ENCODE measurements at regions not wholly inside any gene's neighbourhood (a gene's known extent, or its start where the extent isn't known, plus 50 kb on each side); places are given as distances from the start of the nearest gene placed in this dataset.

DNA sequence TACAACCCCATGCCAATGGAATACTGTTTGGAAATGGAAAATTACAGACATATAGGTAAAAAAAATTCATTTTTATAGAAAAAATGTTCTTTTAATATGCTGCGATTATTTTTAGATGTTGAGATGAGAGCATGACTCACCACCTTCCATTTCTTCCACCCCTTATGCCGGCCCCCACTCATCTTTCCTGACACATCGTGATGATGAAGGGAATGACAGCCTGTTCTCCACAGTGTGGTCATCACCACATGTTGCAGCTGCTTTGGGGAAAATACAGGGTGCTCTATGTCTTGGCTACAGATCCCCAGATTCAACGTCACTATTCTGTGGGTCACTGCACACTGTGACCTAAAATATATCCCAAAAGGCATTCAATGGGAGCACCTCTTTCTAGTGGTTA is 916.2 kb downstream of the METTL15 start:
- DNase-seq = no peak

DNA sequence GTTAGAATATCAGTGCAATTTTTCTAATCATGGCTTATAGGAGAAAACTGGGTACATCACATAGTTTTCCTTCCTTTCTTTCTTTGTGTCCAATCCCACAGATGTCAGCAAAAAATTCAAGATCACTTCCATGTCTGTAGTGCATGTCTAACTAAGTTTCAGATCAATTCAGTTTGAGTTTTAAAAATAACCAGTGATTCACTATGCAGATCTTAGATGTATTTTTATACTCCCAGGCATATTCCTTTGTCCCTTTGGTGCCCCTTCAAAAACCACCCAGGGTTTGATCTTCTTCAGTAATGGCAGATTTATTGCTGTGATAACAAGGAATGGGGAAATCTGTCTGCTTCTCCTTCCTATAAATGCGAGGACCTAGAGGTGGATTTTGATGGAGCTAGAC is 915.6 kb downstream of the METTL15 start:
- DNase-seq = no peak

- DNase-seq = no peak
These were observed 914.5 kb downstream of the METTL15 start for GRCh38 chr11:29022676-29023075.

- DNase-seq = no peak
These were observed 911.9 kb downstream of the METTL15 start for GRCh38 chr11:29019960-29020683.

GRCh38 chr11:29018631-29019030 is 910.4 kb downstream of the METTL15 start:
- no peak for DNase-seq

- DNase-seq = no peak
These were observed 909.8 kb downstream of the METTL15 start for GRCh38 chr11:29017941-29018340.

GRCh38 chr11:29012507-29012906 is 904.3 kb downstream of the METTL15 start:
- no peak for DNase-seq

- no peak for DNase-seq
These were observed 901.2 kb downstream of the METTL15 start for GRCh38 chr11:29009426-29009825.

GRCh38 chr11:29008481-29008880 is 900.3 kb downstream of the METTL15 start:
- DNase-seq = no peak

DNA sequence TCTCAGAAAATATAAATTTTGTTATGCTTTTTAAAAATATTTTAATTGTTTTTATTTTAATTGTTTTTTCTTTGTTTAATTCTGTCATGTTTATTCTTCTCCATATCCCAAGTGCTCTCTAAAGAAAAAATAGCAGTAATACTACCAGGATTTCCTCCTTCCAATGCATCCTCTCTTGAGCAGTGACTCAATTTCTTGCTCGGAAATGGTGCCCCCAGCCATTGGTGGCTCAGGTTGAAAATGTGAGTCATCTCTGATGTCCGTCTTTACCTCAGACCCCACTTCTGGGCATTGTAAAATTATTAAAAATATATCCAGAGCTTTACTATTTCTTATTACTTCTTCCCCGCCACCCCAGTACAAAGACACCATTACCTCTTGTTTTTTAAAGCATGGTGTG is 898.5 kb downstream of the METTL15 start:
- DNase-seq = no peak

- no peak for DNase-seq
These were observed 897.3 kb downstream of the METTL15 start for GRCh38 chr11:29005401-29005980.

- DNase-seq = no peak
These were observed 894.6 kb downstream of the METTL15 start for GRCh38 chr11:29002816-29003215.

DNA sequence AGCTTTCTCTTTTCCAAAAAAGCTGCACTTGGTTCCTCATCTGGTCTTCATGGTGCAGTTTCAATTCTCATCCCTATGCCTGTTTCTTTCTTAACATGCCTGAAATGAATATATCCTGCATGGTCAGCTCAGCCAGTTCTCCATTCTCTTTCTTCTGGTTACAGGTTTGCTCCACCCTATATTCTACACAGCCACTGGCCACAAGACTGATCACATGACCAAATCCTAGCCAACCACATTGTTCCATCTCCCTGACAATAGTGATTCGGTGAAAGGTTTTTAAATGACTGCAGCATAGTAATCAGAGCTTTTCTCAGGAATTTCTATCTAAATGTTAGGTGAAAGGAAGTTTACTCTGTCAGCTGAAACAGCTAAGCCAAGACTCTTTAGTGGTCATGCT is 891.4 kb downstream of the METTL15 start:
- no peak for DNase-seq

DNA sequence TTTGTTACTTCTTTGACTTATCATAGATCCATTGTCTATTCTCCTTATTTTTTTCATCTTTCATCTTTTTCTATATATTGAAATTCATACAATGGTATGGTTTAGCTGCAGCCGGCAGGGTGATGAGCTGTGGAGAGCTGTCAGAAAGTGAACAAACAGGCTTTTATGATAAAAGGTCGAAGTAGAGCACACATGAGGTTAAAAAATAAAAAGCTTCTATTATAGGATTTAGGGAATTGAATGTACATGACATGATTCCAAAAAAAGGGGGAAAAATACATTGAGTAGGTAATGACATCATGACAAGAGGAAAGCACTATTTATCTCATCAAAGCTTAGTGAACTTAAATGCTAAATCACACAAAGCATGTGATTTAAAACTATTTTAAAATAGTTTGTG is 884.8 kb downstream of the METTL15 start:
- no peak for DNase-seq

DNA sequence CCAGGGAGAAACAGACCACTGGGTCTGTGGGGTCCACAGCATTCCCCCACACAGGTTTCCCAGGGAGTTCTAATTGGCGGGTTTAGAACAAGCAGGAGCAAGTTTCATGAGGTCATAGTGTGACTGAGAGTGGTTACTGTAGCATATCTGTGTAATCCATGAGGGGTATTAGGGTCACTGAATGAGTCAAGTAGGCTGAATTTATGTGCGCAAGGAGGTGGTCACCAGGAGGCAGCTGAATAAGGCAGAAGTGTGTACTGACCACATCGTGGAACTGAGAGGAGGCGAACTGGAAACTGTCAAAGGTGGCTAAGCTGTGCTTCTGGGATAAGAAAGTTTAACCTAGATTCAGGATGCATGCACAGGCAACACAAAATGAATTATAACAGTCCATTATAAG is 876.0 kb downstream of the METTL15 start:
- no peak for DNase-seq

GRCh38 chr11:28983780-28984179 is 875.6 kb downstream of the METTL15 start:
- no peak for DNase-seq

DNA sequence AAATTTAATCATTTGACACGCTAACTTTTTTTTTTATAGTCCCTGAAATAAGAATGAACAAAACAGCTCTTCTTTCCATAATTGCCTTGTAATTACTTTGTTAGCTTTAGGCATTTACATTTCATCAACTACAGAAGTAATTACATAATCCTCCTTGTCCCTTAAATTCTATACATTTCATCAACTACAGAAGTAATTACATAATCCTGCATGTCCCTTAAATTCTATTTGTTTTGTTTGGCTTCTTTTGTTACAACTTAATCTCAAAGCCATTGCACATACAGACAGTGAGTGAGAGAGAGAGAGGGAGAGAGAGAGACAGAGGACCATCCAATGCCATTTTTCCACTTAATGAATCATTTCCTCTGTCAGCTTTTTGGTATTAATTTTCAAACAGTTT is 873.2 kb downstream of the METTL15 start:
- DNase-seq = no peak

GRCh38 chr11:28976801-28977145 is 868.6 kb downstream of the METTL15 start:
- no peak for DNase-seq

- DNase-seq = no peak
These were observed 868.0 kb downstream of the METTL15 start for GRCh38 chr11:28976012-28976800.

DNA sequence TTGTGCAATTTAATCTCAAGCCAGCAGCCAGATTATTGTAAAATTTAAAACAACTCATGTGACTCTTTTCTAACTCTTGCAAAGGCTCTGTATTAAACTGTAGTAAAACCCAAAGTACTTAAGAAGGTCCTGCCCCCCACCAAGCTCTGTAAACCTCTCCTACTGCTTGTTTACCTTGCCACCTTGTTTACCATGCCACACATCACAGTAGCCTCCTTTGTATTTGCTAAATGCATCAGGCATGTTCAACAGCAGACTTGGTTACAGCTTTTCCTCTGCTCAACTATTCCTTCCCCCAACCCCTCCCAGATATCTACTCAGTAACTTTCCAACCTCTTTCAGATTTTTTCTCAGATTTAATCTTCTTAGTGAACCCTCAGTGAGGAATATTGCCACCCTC is 861.6 kb downstream of the METTL15 start:
- no peak for DNase-seq

GRCh38 chr11:28966951-28967350 is 858.8 kb downstream of the METTL15 start:
- DNase-seq = no peak

DNA sequence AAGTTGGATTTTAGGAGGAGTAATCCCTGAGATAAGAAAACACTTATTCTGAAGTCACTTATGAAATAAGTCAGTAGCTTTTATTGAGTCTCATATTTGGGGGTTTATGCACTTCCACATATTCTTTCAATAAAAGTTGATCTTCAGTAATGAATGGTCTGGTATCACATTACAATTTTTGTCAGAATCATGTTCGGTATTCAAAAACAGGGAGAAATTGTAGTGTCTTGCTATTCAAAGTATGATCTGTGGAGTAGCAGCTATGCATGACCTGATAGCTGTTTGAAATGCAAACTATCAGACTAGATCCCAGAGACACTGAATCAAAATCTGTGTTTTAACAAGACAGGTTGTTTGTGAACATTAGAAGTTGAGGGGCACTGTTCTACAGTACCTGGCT is 857.6 kb downstream of the METTL15 start:
- DNase-seq = no peak

- no peak for DNase-seq
These were observed 856.6 kb downstream of the METTL15 start for GRCh38 chr11:28964811-28965210.

- no peak for DNase-seq
These were observed 855.0 kb downstream of the METTL15 start for GRCh38 chr11:28963187-28963586.
